NB4 (cell line): ENCODE measurements at regions not wholly inside any gene's neighbourhood (a gene's known extent, or its start where the extent isn't known, plus 50 kb on each side); places are given as distances from the start of the nearest gene placed in this dataset.

Experiments
- TF ChIP-seq, protein P1 (sequence below): IDR thresholded peaks from one replicate; pipeline ENCODE4 v1.5.1; 2012; ENCODE audit warnings: low read depth, low read length
- TF ChIP-seq, protein P2 (sequence below): IDR thresholded peaks from 2 replicates; pipeline ENCODE4 v1.6.1; 2011; ENCODE audit warnings: low read depth, low read length

DNA sequence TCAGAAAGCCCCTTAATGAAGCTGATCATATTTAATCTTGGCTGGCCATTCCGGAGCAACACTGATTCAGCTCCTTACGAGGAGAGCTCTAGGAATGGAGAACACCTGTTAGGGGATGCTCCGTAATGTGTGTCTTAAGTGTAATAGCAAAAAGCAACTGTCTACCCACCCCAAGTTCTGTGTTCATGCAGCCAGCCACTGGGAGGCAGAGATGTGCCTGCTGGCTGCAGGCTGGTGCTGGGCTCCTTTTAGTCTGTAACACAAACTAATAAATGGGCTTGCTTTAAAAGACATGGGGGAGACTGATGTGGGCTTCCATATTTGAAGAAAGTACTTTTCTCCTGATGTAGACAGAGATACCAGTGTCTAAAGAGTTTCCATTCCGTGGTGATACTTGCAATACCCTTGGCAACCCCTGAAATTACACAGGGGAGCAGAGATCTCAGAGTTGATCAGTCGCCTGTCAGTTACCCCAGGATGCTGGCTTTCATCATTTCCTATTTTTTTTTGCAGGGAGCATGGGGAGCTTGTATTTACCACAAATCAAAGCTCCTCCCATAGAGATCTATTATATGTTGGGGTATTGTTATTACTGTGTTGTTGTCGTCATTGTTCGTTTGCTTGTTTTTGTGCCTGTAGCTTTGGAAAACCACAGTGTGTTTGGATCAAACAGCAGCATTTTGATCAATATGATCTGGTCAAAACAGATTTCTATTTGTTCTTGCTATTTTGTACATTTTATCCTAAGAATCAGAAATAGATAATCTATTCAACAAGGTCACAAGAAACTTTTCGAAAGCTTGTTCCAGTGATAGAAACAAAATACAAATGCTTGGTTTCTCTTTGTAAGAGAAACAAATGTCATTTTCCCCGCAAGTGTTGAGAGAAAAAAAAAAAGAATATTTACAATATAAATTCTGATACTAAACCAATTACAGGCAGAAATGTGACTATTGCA lies 65.8 kb downstream of the MTX3 start:
- TF ChIP-seq, protein P1, sequence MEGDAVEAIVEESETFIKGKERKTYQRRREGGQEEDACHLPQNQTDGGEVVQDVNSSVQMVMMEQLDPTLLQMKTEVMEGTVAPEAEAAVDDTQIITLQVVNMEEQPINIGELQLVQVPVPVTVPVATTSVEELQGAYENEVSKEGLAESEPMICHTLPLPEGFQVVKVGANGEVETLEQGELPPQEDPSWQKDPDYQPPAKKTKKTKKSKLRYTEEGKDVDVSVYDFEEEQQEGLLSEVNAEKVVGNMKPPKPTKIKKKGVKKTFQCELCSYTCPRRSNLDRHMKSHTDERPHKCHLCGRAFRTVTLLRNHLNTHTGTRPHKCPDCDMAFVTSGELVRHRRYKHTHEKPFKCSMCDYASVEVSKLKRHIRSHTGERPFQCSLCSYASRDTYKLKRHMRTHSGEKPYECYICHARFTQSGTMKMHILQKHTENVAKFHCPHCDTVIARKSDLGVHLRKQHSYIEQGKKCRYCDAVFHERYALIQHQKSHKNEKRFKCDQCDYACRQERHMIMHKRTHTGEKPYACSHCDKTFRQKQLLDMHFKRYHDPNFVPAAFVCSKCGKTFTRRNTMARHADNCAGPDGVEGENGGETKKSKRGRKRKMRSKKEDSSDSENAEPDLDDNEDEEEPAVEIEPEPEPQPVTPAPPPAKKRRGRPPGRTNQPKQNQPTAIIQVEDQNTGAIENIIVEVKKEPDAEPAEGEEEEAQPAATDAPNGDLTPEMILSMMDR = no peak
- TF ChIP-seq, protein P2, sequence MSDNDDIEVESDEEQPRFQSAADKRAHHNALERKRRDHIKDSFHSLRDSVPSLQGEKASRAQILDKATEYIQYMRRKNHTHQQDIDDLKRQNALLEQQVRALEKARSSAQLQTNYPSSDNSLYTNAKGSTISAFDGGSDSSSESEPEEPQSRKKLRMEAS = no peak
